OCI-LY3 (cell line): ENCODE measurements at regions not wholly inside any gene's neighbourhood (a gene's known extent, or its start where the extent isn't known, plus 50 kb on each side); places are given as distances from the start of the nearest gene placed in this dataset.

ENCODE experiments used
- H2AFZ ChIP-seq: fragments of 200-600, 300-600 bp; shearing (Covaris generic); 2 replicates; pipeline ENCODE4 v1.6.0; 2014; ENCODE audit warnings: antibody characterized with exemption, low read depth, low read length
- H3K27ac ChIP-seq: fragments of 200-600, 300-600 bp; sonication (generic); 2 replicates; pipeline ENCODE4 v1.5.1; 2014; ENCODE audit warnings: mild to moderate bottlenecking, low read length, moderate library complexity, mixed read lengths
- H3K27me3 ChIP-seq: fragments of 200-600, 300-600 bp; sonication (generic); 2 replicates; pipeline ENCODE4 v1.6.1; 2014; ENCODE audit warnings: low read depth, low read length, mixed read lengths
- H3K36me3 ChIP-seq: fragments of 200-600, 300-600 bp; sonication (generic); replicated peaks from 2 replicates; pipeline ENCODE3; 2014; ENCODE audit warnings: low read depth, low read length, mixed read lengths
- H3K4me1 ChIP-seq: fragments of 300-600, 200-600 bp; sonication (generic); 2 replicates; pipeline ENCODE4 v1.6.1; 2014; ENCODE audit warnings: low read length, mixed read lengths
- H3K4me2 ChIP-seq: fragments of 200-600, 300-600 bp; sonication (generic); 2 replicates; pipeline ENCODE4 v1.6.1; 2014; ENCODE audit warnings: low read length, mixed read lengths
- H3K4me3 ChIP-seq: fragments of 300-600, 200-600 bp; sonication (generic); 2 replicates; pipeline ENCODE4 v1.5.1; 2014; ENCODE audit warnings: antibody characterized with exemption, mild to moderate bottlenecking, low read length, moderate library complexity
- H3K79me2 ChIP-seq: fragments of 300-600, 200-600 bp; shearing (Covaris generic); 2 replicates; pipeline ENCODE4 v1.6.1; 2014; ENCODE audit warnings: mild to moderate bottlenecking, low read length, mixed read lengths
- H3K9ac ChIP-seq: fragments of 300-600, 200-600 bp; shearing (Covaris generic); 2 replicates; pipeline ENCODE4 v1.6.0; 2014; ENCODE audit warnings: mild to moderate bottlenecking, low read length, moderate library complexity
- H3K9me3 ChIP-seq: fragments of 200-600, 300-600 bp; shearing (Covaris generic); 2 replicates; pipeline ENCODE4 v1.6.1; 2014; ENCODE audit warnings: low read length, mixed read lengths; ENCODE audit not compliant: insufficient read depth
- H4K20me1 ChIP-seq: fragments of 200-600, 300-600 bp; sonication (generic); 2 replicates; pipeline ENCODE4 v1.6.1; 2016; ENCODE audit warnings: low read length, mixed read lengths; ENCODE audit not compliant: insufficient read depth
- CTCF ChIP-seq: fragments of 200-600, 300-600 bp; sonication (generic); IDR thresholded peaks from 2 replicates; pipeline ENCODE4 v1.5.1; 2014; ENCODE audit warnings: antibody characterized with exemption, low read length, low read depth
- EZH2phosphoT487 ChIP-seq: fragments of 200-600 bp; shearing (Covaris generic); IDR thresholded peaks from 2 replicates; pipeline ENCODE4 v1.6.1; 2018; ENCODE audit warnings: antibody characterized with exemption, mixed run types, low read depth

- Histone ChIP-seq H3K27ac (no peak overlapping the region), H3K27me3 (no peaks in the 10 kb centered on the region), H3K36me3 (no peaks in the 10 kb centered on the region), H3K4me2 (no peak overlapping the region), H3K4me3 (no peak overlapping the region), H4K20me1 (no peaks in the 10 kb centered on the region), H2AFZ (no peak overlapping the region), H3K4me1 (no peaks in the 10 kb centered on the region), H3K9ac (no peak overlapping the region), H3K9me3 (no peaks in the 10 kb centered on the region), H3K79me2 (no peaks in the 10 kb centered on the region)
- no peak for TF ChIP-seq CTCF
- no peak for TF ChIP-seq EZH2phosphoT487
Observed at GRCh38 chr15:20348900-20349773, 192.5 kb downstream of the GOLGA6L6 start.

DNA sequence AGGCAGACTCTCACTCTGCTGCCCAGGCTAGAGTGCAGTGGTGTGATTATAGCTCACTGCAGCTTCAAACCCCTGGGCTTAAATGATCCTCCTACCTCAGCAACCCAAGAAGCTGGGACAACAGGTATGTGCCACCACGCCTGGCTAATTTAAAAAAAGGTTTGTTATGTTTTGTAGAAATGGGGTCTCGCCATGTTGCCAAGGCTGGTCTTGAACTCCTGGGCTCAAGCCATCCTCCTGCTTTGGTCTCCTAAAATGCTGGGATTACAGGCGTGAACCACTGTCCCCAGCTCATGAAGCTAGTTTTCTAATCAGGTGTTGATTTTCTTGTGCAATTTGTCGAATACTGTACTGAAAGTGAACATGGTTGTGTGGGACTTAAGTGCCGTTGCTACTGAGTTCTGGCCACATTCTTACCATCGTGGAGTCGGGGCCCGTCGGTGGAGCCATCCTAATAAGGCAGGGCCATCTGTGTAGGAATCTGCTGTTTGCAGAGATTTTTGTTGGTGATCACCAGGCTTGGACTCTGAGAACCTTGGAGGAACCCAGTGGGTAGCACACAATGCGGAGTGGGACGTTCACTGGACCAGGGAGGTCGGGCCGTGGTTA lies 193.2 kb downstream of the GOLGA6L6 start:
- no peak for TF ChIP-seq EZH2phosphoT487
- no peak for TF ChIP-seq CTCF
- Histone ChIP-seq H2AFZ (no peak overlapping the region), H3K9me3 (no peaks in the 10 kb centered on the region), H3K79me2 (no peaks in the 10 kb centered on the region), H3K9ac (no peak overlapping the region), H3K36me3 (no peaks in the 10 kb centered on the region), H3K4me3 (no peak overlapping the region), H3K27ac (no peak overlapping the region), H4K20me1 (no peaks in the 10 kb centered on the region), H3K4me1 (no peaks in the 10 kb centered on the region), H3K4me2 (no peak overlapping the region), H3K27me3 (no peaks in the 10 kb centered on the region)

DNA sequence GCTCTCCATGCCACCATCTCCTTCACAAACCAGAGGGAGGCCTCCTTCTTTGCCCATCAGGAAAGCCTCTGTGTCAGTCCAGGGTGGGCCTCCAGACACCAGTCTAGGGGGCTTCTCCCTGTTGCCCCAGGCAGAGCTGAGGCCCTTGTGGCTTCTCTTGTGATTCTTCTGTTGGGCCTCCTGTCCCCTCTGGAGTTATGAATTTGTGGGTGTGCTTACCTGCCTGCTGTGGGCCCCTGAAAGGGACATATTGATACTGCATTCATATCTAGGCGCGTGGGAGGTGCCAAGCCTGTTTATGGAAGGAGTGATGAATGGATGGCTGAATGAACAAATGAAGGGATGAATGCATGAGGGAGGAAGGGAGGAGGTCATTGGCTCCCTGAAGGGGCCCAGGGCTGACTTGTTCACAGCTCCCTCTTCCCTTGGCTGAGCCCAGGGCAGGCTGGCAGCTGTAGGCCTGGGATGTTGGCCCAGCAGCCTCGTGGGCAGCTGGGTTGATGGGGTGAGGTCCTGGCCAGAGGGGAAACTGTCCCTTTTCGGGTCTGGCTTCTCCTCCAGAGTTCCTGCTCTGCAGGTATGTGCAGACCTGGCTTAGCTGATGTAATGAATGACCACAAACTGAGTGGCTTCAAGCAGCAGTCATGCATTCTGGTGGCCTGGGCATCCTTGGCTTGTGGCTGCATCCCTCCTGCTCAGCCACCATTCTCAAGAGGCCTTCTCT lies 195.4 kb downstream of the GOLGA6L6 start:
- H3K27ac ChIP-seq = no peak overlapping the region
- no peaks in the 10 kb centered on the region for H3K27me3 ChIP-seq
- no peaks in the 10 kb centered on the region for H3K4me1 ChIP-seq
- H2AFZ ChIP-seq = no peak overlapping the region
- no peaks in the 10 kb centered on the region for H3K79me2 ChIP-seq
- H3K36me3 ChIP-seq = no peaks in the 10 kb centered on the region
- H3K9me3 ChIP-seq = peaks cover 6% of the 10 kb centered on the region; the same call in 1 of the 2 replicates
- H4K20me1 ChIP-seq = no peaks in the 10 kb centered on the region
- no peak overlapping the region for H3K4me2 ChIP-seq
- H3K9ac ChIP-seq = no peak overlapping the region
- TF ChIP-seq EZH2phosphoT487 (no peak), CTCF (no peak)
- H3K4me3 ChIP-seq = no peak overlapping the region
